HG02763 (cell line): ENCODE measurements at regions not wholly inside any gene's neighbourhood (a gene's known extent, or its start where the extent isn't known, plus 50 kb on each side); places are given as distances from the start of the nearest gene placed in this dataset.
"Not testable (repeated sequence)": the region's sequence is repeated elsewhere in the genome, so short reads cannot be mapped to it uniquely, and the experiment has no call there.

Experiments used
- ATAC-seq: cut with Tn5 transposase; IDR thresholded peaks from one replicate; pipeline ENCODE4 v1.9.1; 2021; ENCODE audit warnings: mild to moderate bottlenecking, moderate library complexity; ENCODE audit not compliant: unreplicated experiment

DNA sequence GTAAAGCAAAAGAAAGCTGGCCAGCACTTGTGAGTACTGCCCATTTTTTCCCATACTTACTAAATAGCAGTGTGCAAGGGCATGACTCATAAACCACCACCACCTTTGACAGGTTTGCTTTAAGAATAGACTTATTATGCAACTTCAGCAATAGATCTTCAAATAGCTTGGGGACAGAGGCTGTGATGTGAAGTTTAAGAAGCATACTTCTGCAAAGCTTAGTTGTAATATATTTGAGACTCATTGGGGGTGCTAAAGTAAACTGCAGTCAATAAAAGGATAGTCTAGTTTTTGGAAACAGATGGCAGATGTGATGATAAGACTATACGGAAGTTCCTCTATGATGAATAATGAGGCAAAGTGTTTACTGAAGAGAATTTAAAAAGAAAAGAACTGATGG is 210.0 kb downstream of the PLA2G4A start:
- no peak for ATAC-seq

DNA sequence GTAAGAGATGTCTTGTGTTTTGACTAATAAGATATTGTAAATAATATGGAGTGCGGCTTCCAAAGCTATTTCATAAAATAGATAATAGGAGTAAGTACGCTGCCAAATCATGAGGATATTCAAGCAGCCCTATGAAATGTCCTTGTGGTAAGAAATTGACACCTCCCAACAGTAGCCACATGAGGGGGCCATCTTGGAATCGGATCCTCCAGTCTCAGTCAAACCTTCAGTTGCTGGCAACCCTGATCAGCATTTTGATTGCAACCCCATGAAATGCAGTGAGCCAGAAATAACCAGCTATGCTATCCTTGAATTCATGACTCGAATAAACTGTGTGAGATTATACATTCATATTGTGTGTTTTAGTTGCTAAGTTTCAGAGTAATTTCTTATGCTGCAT is 212.4 kb downstream of the PLA2G4A start:
- no peak for ATAC-seq

DNA sequence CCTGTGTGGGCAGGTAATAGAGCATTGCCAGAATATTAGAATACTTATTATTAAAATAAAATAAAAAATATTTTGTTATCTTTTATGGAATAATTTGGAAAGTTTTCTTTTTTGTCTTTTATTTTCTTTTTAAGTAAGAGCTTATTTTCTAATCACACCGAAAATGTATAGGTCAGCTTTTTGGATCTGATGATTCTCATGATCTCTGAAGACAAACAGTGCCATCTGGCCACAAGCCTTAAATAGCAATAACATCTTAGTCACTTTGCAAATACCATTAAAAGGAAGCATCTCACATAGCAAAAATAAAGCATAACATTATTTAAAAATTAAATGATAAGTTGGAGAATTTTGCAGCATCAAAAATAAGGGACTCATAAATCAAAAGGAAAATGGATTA is 213.8 kb downstream of the PLA2G4A start:
- ATAC-seq = no peak

DNA sequence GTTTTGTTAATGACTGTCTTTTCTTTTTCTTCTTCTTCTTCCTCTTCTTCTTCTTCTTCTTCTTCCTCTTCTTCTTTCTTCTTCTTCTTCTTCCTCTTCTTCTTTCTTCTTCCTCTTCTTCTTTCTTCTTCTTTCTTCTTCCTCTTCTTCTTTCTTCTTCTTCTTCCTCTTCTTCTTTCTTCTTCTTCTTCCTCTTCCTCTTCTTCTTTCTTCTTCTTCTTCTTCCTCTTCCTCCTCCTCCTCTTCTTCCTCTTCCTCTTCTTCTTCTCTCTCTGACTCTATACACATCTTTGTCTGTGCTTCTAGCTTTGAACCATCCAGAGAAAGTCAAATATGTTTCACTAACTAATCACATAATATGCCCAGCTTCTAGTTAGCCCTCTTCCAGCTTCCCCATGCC is 214.7 kb downstream of the PLA2G4A start:
- not testable (repeated sequence) for ATAC-seq

DNA sequence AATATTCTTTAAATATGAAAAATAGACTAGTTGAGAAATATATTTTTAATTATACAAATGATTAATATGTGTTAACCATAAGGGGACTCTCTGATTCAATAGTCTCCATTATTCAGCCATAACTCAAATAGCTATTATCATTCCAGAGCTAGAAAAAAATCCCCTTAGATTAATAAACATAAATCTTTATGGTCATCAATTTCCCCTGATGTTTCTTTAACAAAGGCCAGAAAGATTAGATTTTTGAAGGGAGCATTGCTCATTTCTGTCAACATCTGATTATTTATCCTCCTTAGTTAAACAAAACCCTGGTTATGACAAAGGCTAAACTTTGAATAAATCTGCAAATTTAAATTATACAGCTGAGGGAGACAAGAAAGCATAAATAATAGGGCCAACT is 215.7 kb downstream of the PLA2G4A start:
- no peak for ATAC-seq

DNA sequence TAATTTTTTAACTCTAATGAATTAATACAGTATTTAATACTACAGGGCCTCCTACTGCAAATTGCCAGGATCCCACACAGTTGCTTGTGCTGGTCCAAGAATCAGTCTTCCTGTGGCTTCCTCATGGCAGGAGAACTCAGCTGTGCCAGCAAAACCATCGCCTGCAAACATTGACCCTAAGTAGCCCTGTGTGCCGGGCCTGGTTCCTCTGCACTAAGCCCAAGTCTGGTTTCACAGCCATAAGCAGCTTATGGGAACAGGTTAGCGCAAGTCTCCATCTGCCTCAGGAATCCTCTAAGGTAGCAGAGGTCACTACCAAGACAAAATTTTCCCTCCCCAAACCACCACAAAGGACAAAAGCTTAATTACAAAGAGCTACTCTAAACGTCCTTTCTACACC is 216.6 kb downstream of the PLA2G4A start:
- no peak for ATAC-seq

DNA sequence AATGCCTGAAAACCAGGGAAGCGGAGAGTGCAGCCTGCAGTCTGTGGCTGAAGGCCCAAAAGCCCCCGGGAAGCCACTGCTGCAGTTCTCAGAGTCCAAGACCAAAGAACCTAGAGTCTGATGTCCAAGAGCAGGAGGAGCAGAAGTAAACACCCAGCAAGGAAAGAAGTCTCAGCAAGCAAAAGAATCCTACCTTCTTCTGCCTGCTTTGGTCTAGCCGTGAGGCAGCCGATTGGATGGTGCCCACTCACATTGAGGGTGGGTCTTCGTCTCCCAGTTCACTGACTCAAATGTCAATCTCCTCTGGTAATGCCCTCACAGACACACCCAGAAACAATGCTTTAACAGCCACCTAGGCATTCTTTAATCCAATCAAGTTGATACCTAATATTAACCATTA is 217.5 kb downstream of the PLA2G4A start:
- ATAC-seq = no peak

DNA sequence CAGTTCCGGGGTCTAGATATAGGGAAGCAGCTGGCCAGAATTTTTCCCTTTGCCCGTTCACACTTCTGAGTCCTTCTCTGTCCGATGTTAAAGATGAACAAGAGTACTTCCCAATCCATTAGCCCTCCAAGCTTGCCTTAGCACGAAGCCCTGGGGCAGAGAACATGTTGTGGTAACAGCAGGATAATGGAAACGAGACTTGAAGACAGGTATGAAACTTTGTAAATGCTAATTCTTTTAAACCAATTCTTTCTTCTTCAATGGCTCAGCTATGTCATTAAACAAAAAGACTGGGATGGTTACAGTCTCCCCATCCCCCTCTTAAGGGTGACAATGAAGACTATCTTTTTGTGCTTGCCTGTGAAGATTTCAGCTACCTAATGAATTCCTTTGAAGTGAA is 218.5 kb downstream of the PLA2G4A start:
- ATAC-seq = no peak

DNA sequence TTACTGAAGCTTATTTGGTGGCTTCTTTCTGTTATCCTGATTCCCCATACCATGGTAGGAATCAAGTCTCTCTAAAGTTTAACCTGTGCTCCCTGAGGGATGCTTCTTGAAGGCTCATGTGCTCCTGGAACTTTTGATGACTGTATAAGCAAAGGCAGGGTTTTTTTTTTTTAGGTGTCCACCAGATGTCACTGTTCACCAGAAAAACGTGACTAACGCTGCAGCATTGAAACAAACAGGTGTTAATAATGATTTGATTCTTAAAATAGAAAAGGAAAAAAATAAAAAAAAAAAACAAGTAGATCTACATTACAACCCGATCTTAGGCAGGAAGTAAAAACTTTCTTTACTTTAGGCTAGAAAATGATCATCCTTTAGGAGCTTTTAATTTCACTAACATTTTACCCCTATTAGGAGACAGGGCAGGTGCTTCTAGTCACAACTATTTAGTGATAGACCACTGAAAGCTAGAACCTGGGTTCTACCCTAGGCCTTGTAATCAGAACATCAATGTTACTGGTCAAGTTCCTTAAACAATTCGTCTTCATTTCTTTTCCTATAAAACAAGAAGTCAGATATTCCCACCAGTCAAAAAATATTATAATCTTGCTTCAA is 223.0 kb downstream of the PLA2G4A start:
- peak; percentile 87 for ATAC-seq

DNA sequence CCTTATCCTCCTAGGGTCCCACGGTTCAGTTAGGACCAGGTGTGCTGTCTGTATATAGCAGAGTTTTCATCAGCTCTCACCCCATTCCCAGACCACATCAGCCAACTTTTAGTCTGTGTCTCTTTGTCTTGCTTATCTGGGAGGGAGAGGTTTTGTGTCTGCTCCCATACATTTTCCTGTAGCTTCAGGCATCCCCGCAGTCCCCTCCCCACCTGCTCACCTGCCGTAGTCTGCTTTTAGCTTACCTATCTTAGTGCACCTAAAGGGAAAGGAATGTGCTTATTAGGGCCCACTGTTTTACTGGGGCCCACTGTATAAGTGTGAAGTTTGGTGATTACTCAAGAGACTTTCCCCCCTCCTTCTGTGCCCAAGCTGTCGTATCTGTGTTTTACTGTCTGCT is 225.1 kb downstream of the PLA2G4A start:
- no peak for ATAC-seq

DNA sequence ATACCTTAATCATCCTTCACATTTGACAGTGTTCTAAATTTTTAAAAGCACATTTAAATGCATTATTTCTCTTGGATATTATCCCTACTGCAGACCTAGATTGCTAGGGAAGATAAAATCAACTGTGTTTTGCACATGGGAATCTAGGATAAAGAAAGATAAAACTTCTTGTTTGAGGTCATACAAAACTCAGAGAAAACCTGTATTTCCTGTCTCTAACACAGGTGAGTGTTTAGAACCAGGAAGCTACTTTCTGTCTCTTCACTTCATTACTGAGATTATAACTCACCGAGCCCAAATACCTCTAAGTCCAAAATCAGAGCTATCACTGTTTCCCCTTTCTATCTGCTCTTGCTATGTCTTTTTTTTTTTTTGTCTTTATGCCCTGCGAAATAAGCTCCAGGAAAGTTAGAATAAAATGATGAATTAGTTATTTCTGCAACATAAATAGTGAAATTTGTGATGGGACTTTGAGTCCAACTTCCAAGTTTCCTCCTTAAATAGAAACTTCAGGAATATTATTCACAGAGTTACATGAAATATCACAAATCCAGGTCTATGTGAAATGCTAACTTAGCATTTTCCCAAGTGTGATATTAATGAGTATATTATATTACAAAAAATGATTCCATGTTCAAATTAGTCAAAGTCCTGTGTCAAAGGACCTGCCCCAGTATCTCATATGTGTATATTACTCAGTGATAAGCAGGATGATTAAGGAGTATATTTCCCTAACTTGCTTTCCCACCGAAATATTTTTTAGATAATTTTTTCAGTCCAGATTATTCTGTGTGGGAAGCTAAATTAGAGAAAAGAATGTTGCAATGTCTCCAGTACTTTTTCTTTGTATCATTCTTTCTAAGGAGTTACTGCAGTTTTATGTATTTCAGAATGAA is 226.4 kb downstream of the PLA2G4A start:
- no peak for ATAC-seq

DNA sequence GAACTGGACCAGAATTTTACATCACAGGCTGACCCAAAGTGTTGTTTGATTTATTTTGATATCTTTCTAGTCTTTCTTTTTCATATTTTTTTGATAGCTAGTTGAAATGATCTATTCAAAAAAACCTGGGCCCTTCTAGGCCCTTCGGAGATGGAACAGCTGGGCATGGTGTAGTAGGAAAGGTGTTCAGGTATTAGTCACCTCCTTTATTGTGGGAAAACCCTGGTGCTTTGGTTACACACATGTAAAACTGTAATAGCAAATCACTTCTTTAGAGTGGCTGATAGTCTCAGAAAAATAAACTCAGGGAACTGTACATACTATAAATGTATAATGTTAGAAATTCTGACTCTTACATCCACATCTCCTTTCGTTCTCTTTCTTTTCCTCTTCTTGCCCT is 234.5 kb downstream of the PLA2G4A start:
- no peak for ATAC-seq

DNA sequence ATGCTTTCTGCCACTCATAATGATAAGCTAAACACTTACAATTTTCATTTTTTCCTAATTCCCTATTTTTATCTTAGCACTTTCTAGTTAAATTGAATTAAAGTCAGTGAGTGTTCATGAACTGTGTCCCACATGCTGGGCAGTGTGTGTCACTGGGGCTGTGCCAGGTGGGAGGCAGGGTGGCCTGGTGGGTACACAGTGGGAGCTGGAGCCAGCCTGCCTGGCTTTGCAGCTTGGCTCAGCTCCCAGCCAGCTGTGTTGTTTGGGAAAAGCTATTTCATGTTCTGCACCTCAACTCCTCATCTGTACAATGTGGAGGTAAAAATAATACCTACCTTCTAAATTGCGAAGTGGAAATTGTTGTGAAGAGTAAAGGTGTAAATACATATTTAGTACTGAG is 238.4 kb downstream of the PLA2G4A start:
- ATAC-seq = no peak

DNA sequence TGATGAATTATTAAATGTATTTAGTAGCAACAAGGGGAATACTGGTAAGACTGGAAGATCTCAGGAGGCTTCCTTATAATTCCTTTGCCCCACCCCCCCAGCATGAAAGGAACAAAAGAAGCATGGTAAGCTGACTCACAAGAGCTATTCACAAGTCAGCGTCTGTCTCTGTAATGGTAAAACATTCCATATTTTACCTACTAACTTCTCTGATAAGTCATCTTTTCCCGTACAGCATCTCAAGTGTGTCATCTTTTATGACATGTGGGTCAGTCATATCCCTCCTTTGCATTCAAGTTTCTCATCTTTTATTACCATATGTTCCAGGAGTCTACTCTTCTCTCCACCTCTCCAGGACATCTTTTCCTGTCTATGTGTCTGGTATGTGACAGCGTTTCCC is 241.3 kb downstream of the PLA2G4A start:
- ATAC-seq = no peak

DNA sequence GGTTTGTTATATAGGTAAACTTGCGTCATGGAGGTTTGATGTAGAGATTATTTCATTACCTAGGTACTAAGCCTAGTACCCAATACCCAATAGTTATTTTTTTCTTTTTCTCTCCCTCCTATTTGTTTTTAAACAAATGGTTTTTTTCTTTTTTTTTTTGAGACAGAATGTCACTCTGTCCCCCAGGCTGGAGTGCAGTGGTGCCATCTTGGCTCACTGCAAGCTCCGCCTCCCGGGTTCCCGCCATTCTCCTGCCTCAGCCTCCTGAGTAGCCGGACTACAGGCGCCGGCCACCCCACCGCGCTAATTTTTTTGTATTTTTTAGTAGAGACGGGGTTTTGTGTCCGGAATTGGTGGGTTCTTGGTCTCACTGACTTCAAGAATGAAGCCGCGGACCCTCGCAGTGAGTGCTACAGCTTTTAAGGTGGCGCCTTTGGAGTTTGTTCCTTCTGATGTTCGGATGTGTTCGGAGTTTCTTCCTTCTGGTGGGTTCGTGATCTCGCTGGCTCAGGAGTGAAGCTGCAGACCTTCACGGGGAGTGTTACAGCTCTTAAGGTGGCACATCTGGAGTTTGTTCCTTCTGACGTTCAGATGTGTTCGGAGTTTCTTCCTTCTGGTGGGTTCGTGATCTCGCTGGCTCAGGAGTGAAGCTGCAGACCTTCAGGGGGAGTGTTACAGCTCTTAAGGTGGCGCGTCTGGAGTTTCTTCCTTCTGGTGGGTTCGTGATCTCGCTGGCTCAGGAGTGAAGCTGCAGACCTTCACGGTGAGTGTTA is 243.7 kb downstream of the PLA2G4A start:
- ATAC-seq = peak; percentile 59

DNA sequence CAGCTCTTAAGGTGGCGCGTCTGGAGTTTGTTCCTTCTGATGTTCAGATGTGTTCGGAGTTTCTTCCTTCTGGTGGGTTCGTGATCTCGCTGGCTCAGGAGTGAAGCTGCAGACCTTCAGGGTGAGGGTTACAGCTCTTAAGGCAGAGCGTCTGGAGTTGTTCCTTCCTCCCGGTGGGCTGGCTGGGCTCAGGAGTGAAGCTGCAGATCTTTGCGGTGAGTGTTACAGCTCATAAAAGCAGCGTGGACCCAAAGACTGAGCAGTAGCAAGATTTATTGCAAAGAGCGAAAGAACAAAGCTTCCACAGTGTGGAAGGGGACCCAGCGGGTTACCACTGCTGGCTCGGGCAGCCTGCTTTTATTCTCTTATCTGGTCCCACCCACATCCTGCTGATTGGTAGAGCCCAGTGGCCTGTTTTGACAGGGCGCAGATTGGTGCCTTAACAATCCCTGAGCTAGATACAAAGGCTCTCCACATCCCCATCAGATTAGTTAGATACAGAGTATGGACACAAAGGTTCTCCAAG is 244.3 kb downstream of the PLA2G4A start:
- peak; percentile 14 for ATAC-seq

DNA sequence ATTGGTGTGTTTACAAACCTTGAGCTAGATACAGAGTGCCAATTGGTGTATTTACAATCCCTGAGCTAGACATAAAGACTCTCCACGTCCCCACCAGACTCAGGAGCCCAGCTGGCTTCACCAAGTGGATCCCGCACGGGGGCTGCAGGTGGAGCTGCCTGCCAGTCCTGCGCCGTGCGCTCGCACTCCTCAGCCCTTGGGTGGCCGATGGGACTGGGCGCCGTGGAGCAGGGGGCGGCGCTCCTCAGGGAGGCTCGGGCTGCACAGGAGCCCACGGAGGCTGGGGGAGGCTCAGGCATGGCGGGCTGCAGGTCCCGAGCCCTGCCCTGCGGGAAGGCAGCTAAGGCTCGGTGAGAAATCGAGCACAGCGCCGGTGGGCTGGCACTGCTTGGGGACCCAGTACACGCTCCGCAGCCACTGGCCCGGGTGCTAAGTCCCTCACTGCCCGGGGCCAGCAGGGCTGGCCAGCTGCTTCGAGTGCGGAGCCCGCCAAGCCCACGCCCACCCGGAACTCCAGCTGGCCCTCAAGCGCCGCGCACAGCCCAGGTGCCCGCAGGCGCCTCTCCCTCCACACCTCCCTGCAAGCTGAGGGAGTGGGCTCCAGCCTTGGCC is 245.0 kb downstream of the PLA2G4A start:
- ATAC-seq = not testable (repeated sequence)

DNA sequence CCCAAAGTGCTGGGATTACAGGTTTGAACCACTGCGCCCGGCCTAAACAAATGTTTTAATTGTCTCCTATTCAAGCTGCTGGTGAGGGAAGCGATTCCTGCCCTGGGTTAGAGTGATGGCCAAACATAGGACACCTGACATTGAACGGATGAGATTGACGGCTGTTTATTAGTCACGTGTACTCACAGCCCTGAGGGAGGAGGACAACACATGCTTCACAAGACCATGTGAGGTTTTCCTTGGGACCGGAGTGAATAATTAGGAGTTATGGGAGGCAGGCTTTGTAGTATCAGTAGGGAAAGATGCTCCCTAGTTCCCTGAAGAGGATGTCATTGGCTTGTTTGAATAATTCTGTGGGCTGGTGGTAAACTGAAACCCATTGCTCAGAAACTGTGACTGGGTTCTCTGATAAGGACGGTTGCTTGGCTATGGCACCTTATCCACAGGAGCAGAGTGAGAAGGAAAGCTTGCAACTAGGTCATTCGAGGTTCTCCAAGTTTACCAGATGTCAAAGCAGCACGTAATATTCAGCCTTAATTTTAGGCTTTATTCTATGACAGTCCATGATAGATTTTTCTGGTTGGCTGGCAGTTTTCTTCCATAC is 245.8 kb downstream of the PLA2G4A start:
- no peak for ATAC-seq

DNA sequence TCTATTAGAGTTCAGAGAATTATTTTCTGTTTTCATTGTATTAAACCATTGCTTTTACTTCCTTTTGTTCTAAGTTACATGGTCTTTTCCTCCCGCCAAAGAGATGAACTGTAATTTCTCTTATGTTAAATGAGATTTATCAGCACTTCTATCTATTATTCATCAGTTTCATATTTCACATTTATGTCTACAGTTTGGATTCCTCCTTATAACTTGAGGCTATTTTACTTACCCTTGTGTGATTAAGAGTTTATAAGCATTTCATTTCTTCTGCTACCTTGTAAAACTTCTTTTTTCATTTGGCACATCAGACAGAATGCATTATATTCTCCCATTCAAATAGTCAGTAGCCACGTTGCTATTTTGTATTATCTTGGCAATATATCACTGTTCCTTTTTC is 248.2 kb downstream of the PLA2G4A start:
- ATAC-seq = no peak

DNA sequence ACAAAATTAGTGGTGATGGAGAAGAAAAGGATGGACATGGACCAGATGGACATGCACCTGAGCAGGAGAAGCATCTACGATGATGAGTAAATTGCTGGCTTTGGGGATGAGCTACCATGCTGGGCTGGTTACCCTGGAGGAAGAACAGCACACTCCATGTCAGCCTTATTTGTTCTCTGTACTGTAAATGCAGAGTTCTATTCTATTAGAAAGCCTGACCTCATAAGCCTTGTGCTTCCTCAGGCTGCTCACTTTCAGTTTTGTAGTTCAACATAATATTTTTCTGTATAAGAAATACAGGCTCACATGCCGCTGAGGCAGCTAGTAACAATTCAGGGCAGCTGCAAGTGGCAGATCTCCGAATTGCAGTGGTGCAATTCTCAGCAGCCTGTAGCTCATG is 249.6 kb downstream of the PLA2G4A start:
- ATAC-seq = no peak

DNA sequence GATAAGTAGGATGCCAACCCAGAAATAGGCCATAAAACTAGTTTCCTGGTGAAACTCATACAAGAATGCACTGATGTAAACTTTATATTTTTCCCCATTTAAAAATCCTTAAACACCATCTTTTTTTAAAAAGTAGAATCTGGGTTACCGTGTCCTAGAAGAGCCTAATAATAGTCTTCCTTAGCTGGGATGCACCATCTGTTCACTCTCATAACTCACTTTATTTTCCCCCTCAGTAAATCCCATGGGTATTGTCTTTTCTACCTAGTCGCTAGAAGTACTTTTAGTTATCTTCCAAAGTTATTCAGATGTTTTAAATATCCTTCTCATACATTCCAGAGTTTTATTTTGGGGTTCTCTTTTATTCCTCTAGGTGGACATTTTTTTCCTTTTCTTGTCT is 250.2 kb downstream of the PLA2G4A start:
- no peak for ATAC-seq
